ENCODE measurements at regions not wholly inside any gene's neighbourhood (a gene's known extent, or its start where the extent isn't known, plus 50 kb on each side); places are given as distances from the start of the nearest gene placed in this dataset.
A peak's percentile ranks its signal among the peaks of the same experiment; 100 is the strongest.

- no peak for DNase-seq
Measured at GRCh38 chr9:7287986-7288385, 511.6 kb downstream of the DMAC1 start.

- DNase-seq: no peak
Measured at GRCh38 chr9:7287065-7287464, 512.5 kb downstream of the DMAC1 start.

GRCh38 chr9:7286101-7286500, 513.5 kb downstream of the DMAC1 start:
- DNase-seq: no peak

- DNase-seq: no peak
Measured at GRCh38 chr9:7285199-7285598, 514.4 kb downstream of the DMAC1 start.

- DNase-seq: no peak
Measured at GRCh38 chr9:7284517-7284916, 515.1 kb downstream of the DMAC1 start.

- DNase-seq: no peak
Measured at GRCh38 chr9:7284117-7284516, 515.5 kb downstream of the DMAC1 start.

GRCh38 chr9:7273575-7273974, 515.8 kb downstream of the KDM4C start:
- DNase-seq: no peak

- no peak for DNase-seq
Measured at GRCh38 chr9:7266911-7267595, 509.3 kb downstream of the KDM4C start.

GRCh38 chr9:7265181-7265580, 507.4 kb downstream of the KDM4C start:
- DNase-seq: no peak

GRCh38 chr9:7259544-7260241, 501.9 kb downstream of the KDM4C start:
- no peak for DNase-seq

GRCh38 chr9:7258688-7259396, 501.1 kb downstream of the KDM4C start:
- no peak for DNase-seq

GRCh38 chr9:7246917-7247522, 489.2 kb downstream of the KDM4C start:
- no peak for DNase-seq

- DNase-seq: no peak
Measured at GRCh38 chr9:7245976-7246580, 488.3 kb downstream of the KDM4C start.

- DNase-seq: no peak
Measured at GRCh38 chr9:7243838-7244237, 486.1 kb downstream of the KDM4C start.

- no peak for DNase-seq
Measured at GRCh38 chr9:7242126-7242525, 484.4 kb downstream of the KDM4C start.

GRCh38 chr9:7241694-7242093, 483.9 kb downstream of the KDM4C start:
- DNase-seq: no peak

- DNase-seq: no peak
Measured at GRCh38 chr9:7240569-7241311, 483.0 kb downstream of the KDM4C start.

GRCh38 chr9:7239708-7240107, 481.9 kb downstream of the KDM4C start:
- DNase-seq: no peak

- DNase-seq: no peak
Measured at GRCh38 chr9:7238247-7238637, 480.5 kb downstream of the KDM4C start.

- no peak for DNase-seq
Measured at GRCh38 chr9:7237473-7238246, 479.9 kb downstream of the KDM4C start.

- no peak for DNase-seq
Measured at GRCh38 chr9:7236186-7236585, 478.4 kb downstream of the KDM4C start.

- DNase-seq: peak; percentile 8 to 28
Measured at GRCh38 chr9:7234144-7234543, 476.4 kb downstream of the KDM4C start.

Measured in AML-193 (cell line).